ENCODE measurements at regions not wholly inside any gene's neighbourhood (a gene's known extent, or its start where the extent isn't known, plus 50 kb on each side); places are given as distances from the start of the nearest gene placed in this dataset.
A peak's percentile ranks its signal among the peaks of the same experiment; 100 is the strongest.
"Not testable (repeated sequence)": the region's sequence is repeated elsewhere in the genome, so short reads cannot be mapped to it uniquely, and the experiment has no call there.

DNA sequence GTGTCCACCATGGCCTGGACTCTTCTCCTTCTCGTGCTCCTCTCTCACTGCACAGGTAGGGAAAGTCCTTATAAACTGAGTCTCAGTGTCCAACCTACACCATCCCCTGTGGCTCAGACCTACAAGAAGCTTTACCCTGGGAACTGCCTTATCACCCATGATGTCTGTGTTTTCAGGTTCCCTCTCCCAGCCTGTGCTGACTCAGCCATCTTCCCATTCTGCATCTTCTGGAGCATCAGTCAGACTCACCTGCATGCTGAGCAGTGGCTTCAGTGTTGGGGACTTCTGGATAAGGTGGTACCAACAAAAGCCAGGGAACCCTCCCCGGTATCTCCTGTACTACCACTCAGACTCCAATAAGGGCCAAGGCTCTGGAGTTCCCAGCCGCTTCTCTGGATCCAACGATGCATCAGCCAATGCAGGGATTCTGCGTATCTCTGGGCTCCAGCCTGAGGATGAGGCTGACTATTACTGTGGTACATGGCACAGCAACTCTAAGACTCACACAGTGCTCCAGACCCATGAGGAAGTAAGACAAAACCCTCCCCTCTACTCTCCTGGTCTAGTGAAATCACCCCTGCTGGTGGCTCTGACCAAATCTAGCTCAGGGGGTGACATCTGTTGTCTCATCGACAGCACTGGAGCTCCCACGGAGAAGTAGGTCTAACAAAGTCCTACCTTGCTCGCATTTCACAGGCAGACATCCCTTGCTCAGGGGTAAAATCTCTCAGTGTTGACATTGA, 74.3 kb downstream of the VPREB1 start:
- Mint-ChIP-seq H3K27ac (peak overlapping the region; percentile 56), H3K4me3 (no peak overlapping the region), H3K9me3 (peaks cover 3% of the 10 kb centered on the region), H3K27me3 (no peaks in the 10 kb centered on the region), H3K4me1 (peaks cover 38% of the 10 kb centered on the region), H3K36me3 (ENCODE audit: low read depth) (peaks cover 64% of the 10 kb centered on the region)
- ChIA-PET CTCF (interaction anchor here (0.6 to 1.6 kb wide), 3 partner anchors 22 to 268 kb away, joined by 3 read pairs; no protein-coding TSS in a partner anchor), POLR2A (interaction anchor here (0.7 kb wide), 1 partner anchor 51 kb away, joined by 4 read pairs; no protein-coding TSS in a partner anchor)
- DNase-seq (no peak), ATAC-seq (ENCODE audit: low read depth) (peak; percentile 32)
- TF ChIP-seq, protein P1, sequence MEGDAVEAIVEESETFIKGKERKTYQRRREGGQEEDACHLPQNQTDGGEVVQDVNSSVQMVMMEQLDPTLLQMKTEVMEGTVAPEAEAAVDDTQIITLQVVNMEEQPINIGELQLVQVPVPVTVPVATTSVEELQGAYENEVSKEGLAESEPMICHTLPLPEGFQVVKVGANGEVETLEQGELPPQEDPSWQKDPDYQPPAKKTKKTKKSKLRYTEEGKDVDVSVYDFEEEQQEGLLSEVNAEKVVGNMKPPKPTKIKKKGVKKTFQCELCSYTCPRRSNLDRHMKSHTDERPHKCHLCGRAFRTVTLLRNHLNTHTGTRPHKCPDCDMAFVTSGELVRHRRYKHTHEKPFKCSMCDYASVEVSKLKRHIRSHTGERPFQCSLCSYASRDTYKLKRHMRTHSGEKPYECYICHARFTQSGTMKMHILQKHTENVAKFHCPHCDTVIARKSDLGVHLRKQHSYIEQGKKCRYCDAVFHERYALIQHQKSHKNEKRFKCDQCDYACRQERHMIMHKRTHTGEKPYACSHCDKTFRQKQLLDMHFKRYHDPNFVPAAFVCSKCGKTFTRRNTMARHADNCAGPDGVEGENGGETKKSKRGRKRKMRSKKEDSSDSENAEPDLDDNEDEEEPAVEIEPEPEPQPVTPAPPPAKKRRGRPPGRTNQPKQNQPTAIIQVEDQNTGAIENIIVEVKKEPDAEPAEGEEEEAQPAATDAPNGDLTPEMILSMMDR (IDR thresholded peaks at IDR 0.05), result no peak
- intact Hi-C loops (cut with micrococcal nuclease), result no loop called here

DNA sequence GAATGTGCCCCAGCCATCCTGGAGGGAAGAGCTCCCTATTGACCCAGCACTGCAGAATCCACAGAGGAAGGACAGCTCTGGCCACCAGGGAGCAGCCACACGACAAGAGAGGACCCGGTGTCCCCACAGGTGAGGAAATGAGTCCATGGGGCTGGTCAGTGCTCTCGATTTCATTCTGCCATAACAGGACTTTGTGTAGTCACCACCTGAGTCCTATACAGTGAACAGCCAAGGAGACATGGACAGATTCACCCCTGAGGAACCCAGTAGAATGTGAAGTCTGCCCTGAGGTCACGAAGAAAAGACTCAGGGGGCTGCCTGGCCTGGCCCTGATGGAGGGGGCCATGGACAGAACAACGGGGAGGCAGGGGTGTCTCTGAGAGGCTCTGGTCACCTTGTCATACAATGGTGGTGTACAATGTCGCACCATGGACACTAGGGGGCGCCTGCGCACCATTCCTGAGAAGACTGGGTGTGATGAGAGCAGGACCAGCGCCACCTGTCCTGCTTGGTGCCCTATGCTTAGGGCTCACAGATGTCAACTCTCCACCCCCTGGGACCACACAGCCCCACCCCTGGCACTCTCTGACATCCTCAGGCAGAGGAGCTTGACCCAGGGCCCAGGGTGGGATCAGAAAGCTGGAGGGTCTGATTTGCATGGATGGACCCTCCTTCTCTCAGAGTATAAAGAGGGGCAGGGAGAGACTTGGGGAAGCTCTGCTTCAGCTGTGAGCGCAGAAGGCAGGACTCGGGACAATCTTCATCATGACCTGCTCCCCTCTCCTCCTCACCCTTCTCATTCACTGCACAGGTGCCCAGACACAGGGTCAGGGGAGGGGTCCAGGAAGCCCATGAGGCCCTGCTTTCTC, 77.4 kb downstream of the VPREB1 start:
- intact Hi-C loops (cut with micrococcal nuclease), result loop anchor here (1.0 to 5.0 kb wide), 6 partner anchors 35 to 634 kb away; no protein-coding TSS in a partner anchor
- H3K27me3 Mint-ChIP-seq, H3K4me3 Mint-ChIP-seq, H3K9me3 Mint-ChIP-seq, H3K27ac Mint-ChIP-seq: not testable (repeated sequence)
- ATAC-seq (ENCODE audit: low read depth) (peak; percentile 92), DNase-seq (peak; percentile 74)
- TF ChIP-seq, protein P1 (IDR thresholded peaks at IDR 0.05), result peak; percentile 82
- ChIA-PET POLR2A (interaction anchor here (0.6 to 1.3 kb wide), 2 partner anchors 21 to 823 kb away, joined by 3 read pairs; partner anchors contain the start of gene RAB36), CTCF (interaction anchor here (0.7 to 3.1 kb wide), 17 partner anchors 21 to 632 kb away, joined by 3 to 12 read pairs (median 4); no protein-coding TSS in a partner anchor)
- peaks cover 36% of the 10 kb centered on the region for H3K36me3 Mint-ChIP-seq (ENCODE audit: low read depth)
- H3K4me1 Mint-ChIP-seq, result peaks cover 38% of the 10 kb centered on the region

DNA sequence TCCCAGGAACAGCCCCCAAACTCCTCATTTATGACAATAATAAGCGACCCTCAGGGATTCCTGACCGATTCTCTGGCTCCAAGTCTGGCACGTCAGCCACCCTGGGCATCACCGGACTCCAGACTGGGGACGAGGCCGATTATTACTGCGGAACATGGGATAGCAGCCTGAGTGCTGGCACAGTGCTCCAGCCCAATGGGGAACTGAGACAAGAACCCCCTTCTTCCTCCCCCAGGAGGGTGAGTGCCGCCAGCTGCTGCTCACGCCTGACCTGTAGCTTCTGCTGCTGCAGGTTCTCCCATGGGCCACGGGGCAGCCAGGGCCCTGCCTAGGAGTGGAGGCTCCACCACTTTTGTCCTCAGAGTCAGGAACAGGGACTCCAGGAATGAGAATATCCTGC, 78.2 kb downstream of the VPREB1 start:
- ChIA-PET CTCF (interaction anchor here (1.0 to 3.1 kb wide), 11 partner anchors 20 to 632 kb away, joined by 3 to 12 read pairs (median 5); no protein-coding TSS in a partner anchor), POLR2A (interaction anchor here (0.7 to 1.3 kb wide), 2 partner anchors 20 to 106 kb away, joined by 3 to 4 read pairs; no protein-coding TSS in a partner anchor)
- ATAC-seq (ENCODE audit: low read depth) (peak; percentile 11), DNase-seq (no peak)
- intact Hi-C loops (cut with micrococcal nuclease), result loop anchor here (1.0 to 5.0 kb wide), 6 partner anchors 35 to 634 kb away; no protein-coding TSS in a partner anchor
- Mint-ChIP-seq H3K36me3 (ENCODE audit: low read depth) (peaks cover 28% of the 10 kb centered on the region), H3K9me3 (no peaks in the 10 kb centered on the region), H3K27me3 (no peaks in the 10 kb centered on the region), H3K4me3 (peak overlapping the region; percentile 15), H3K27ac (no peak overlapping the region), H3K4me1 (peaks cover 43% of the 10 kb centered on the region)
- TF ChIP-seq, protein P1 (IDR thresholded peaks at IDR 0.05), result no peak

DNA sequence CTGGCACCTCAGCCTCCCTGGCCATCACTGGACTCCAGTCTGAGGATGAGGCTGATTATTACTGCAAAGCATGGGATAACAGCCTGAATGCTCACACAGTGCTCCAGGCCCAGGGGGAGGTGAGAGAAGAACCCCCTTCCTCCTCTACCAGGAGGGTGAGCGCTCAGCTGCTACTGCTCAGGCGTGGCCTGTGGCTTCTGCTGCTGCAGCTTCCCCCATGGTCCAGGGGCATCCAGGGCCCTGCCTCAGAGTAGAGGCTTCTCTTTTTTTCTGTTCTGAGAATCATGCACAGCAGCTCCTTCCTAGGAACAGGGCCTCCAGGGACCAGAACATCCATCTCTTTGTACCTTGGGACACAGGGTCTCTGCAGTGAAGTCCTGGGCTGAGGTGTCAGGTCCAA, 83.1 kb downstream of the VPREB1 start:
- TF ChIP-seq, protein P1 (IDR thresholded peaks at IDR 0.05), result no peak
- ATAC-seq (ENCODE audit: low read depth) (peak; percentile 65), DNase-seq (no peak)
- Mint-ChIP-seq H3K4me3 (no peak overlapping the region), H3K36me3 (ENCODE audit: low read depth) (no peaks in the 10 kb centered on the region), H3K27ac (no peak overlapping the region), H3K4me1 (peaks cover 41% of the 10 kb centered on the region), H3K27me3 (peaks cover 6% of the 10 kb centered on the region), H3K9me3 (no peaks in the 10 kb centered on the region)
- ChIA-PET POLR2A (interaction anchor here (0.8 kb wide), 1 partner anchor 183 kb away, joined by 5 read pairs; no protein-coding TSS in a partner anchor), CTCF (interaction anchor here (1.2 kb wide), 1 partner anchor 104 kb away, joined by 3 read pairs; no protein-coding TSS in a partner anchor)
- intact Hi-C loops (cut with micrococcal nuclease), result no loop called here

Measured in activated B cell treated with CpG ODN at 0.5 μM for 24 hours (primary cell).